ENCODE measurements at regions not wholly inside any gene's neighbourhood (a gene's known extent, or its start where the extent isn't known, plus 50 kb on each side); places are given as distances from the start of the nearest gene placed in this dataset.
"Not testable (repeated sequence)": the region's sequence is repeated elsewhere in the genome, so short reads cannot be mapped to it uniquely, and the experiment has no call there.

DNA sequence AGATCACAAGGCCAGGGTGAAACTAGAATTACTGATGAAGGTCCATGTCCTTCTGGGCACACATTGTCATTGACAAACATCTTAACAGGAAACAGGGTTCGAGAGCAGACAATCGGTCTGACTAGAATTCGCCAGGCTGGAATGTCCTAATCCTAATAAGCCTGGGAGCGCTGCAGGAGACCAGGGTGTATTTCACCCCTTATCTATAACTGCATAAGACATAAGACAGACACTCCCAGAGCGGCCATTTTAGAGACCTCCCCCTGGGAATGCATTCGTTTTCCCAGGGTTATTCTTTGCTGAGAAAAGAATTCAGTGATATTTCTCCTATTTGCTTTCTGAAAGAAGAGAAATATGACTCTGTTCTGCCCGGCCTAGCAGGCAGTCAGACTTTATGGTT is 1112.9 kb upstream of the TENM3 start:
- not testable (repeated sequence) for DNase-seq

DNA sequence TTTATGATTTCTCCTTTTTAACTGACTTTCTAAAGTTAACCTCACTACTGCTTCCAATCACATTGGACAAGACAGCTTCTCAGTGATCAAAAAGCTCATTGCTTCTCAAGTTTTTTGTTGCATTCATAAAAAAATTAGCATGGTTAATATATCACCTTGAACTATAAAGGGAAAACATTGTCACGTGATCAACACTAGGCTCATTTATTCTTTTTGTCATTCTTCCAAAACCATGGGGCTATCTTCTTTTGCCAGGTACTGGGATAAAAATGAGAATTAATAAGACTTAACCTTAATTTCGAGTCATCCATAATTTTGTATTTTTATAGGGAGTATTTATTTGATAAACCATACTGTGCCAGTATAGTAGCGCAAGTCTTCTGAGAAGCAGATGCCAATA is 1105.9 kb upstream of the TENM3 start:
- DNase-seq: no peak

DNA sequence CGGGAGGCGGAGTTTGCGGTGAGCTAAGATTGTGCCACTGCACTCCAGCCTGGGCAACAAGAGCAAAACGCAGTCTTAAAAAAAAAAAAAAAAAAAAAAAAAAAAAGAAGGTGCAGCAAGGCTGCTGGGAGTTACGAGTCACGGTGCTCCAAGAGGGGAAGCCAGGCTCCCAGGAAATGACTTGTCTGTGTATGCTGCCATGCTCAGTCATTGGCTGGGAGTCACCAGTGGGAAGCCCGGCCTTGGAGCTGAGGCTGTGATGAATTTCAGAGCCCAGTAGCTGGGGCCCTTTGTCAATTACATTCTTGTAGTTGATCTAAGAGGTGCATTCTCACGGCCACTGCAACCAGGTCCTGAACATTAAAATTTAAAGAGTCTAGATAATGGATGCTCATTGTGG is 1105.1 kb upstream of the TENM3 start:
- no peak for DNase-seq

- DNase-seq: no peak
Measured at GRCh38 chr4:181140037-181140603, 1103.1 kb upstream of the TENM3 start.

DNA sequence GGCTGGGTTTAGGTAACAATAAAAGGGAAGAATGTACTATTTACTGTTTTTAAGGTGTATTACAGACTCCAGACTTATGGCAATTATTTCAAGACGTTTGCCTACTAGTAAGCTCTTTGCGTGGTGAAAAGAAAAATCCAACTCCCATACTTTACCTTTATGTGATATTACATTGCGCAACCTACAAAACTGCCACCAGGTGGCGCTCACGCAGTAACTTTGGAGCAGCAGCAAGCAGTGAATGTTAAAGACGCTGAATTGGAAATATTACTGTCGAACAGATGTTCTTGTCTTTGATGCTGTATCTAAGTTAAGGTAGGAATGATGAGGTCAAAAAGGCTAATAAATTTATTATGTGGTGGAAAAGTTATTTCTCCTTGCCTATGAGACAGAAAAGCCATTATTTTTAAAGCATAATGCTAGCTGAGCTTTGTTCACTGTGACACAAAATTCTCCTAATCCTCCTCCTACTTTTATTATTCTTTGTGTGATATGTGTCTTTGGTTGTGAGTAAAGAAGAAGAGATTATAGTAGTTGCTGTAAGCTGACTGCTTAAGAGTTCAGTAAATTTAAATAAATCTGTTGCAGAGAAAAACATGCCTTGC is 1099.8 kb upstream of the TENM3 start:
- peak; percentile 34 for DNase-seq

DNA sequence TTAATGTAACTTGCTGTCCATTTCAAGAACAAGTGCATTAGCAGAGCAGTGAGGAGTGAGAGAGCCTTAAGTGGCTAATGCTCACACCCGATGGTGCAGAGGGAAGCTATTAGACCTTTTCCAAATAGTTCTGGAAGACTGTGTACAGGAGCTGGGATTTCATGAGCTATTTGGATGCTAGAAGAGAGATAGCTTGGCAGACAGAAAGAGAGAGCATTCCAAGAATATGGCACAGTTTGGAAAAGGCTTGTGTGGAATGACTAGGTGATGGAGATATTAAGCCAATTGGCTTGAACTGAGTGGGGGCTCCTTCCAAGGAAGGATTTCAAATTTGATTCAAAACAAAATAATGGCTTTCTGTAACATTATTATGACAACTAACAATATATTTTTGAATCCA is 1097.2 kb upstream of the TENM3 start:
- DNase-seq: no peak

DNA sequence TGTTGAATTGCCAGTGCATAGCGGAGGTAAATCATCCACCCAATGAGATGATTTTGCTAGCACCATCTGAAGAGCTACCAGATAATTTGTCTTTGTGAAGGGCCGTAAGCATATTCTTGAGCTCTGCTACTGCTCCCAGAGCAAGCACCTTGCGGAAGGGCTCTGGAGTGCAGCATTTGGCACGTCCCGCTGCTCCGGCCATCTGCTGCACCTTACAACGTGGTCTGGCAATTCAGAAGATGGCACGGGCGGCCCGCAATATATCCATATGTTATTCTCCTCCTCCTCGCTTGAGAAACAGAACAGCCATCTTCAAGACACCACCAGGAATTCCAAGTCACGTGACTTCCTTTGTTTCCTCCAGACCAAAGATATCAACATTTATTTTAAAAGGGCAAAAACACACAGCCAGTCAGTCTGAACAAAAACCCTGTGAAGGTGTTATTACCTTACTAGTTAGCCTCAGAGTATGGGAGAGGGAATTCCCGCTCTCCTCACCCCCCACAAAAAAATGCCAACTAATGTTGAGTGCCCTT is 1095.7 kb upstream of the TENM3 start:
- DNase-seq: no peak

DNA sequence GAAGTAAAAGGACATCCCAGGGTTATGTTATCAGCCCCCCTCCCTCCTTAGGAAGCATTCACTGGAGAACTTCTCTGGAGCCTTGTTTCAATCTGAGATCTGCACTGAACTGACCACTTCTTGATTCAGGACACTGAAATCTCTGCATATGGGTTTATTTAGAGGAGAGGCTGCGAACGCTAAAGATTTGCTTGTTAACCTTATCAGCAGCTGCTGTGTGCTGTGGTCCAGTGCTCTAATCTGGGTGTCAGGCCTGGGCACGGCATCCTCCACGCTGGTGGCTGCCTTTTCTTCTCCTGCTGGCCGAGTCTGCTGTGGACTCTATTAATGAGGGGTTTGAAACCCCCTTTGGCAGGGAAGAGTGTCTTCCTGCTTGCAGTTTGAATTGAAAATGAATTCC is 1094.7 kb upstream of the TENM3 start:
- no peak for DNase-seq

GRCh38 chr4:181150191-181150590 is 1093.0 kb upstream of the TENM3 start:
- no peak for DNase-seq

DNA sequence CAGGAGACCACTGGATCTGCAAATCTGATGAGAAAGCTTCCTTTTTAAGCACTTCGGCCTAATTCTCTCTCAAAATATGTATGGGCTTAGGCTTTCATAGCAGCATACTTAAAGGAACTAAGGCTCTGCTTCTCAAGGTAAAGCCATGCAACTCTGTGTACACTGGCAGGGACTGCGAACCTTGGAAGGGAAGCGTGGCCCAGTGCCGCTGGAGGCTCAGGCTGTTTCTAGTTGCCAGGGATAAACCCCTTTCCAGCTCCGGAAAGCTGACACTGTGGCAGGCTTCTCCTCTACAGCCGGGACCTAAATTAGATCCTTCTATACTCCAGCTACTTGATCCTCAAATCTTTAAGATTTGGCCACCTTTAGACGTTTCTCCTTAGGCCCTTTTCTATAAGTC is 1091.3 kb upstream of the TENM3 start:
- no peak for DNase-seq

- no peak for DNase-seq
Measured at GRCh38 chr4:181157647-181158046, 1085.6 kb upstream of the TENM3 start.

GRCh38 chr4:181158971-181159370 is 1084.2 kb upstream of the TENM3 start:
- no peak for DNase-seq

DNA sequence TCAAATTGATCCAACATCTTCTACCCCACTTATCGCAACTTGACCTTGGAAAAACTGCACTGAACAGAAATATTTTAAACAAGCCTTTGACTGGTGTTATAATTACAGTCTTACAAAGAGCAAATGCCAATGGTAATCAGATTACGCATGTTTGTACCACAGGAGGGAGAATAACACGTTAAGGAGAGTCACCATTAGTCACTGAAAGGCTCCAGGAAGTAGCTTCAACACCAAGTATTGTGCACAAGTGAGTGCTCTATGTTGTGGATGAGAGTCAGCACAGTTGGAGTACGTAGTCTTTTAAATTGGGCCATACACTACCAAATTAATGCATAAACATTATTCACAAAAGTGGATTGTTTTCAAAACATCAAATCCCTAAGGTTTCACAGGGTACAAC is 1081.5 kb upstream of the TENM3 start:
- DNase-seq: no peak

- no peak for DNase-seq
Measured at GRCh38 chr4:181162266-181162665, 1080.9 kb upstream of the TENM3 start.

- DNase-seq: no peak
Measured at GRCh38 chr4:181162676-181163075, 1080.5 kb upstream of the TENM3 start.

GRCh38 chr4:181166742-181167399 is 1076.3 kb upstream of the TENM3 start:
- DNase-seq: no peak

- no peak for DNase-seq
Measured at GRCh38 chr4:181168011-181168805, 1075.0 kb upstream of the TENM3 start.

DNA sequence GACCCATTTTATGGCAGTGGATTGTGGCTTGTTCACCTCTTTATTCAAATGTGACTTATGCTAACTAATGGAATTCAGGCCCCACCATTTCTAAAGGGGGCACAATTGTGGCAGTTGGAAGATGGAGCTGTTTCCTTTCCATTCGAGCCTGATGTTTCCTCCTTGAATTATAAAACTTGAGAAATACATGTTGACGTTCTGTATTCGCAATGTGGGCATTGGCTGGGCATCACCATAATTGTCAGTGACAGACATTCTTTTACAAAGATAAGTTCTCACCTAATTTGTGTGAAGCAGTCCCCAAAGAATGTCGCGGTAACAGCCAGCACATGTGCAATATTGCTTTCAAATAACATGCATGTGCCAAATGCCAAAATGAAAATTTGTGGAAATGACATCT is 1070.2 kb upstream of the TENM3 start:
- no peak for DNase-seq

DNA sequence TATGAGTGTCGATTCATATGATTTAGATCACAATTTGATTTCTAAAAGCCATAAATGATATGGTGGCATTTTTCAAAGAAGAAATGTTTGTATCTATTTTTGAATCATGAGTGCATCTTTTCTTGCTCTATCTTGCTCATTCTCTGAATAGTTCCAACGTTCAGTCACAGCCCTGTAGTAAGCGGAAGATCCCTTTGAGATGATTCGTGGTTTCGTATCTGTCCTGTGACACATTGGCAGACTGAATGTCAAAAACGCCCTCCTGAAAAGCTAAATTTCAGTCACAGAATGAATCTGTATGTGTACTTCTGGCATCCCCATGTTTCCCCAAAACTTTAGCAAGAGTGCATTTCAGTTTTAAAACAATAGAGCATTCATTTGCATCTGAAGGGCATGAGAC is 1066.9 kb upstream of the TENM3 start:
- DNase-seq: no peak

DNA sequence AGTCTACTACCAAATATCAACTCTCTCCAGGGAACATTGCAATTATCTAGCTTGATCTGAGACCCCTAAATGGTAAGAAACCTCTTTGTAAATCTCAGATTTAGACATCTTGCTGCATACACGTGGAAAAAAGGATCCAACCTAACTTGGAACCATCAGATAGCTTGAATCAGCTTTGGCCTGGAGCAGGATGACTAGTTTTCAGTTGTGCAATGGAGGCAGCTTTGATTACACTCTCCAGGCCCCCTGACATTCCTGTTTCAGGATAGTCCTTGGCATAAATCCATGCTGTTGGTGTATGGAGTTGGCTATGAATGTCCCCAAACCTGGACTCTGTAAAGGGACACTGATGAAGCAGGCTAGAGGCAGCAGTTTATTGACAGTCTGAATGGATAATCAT is 1061.9 kb upstream of the TENM3 start:
- no peak for DNase-seq

DNA sequence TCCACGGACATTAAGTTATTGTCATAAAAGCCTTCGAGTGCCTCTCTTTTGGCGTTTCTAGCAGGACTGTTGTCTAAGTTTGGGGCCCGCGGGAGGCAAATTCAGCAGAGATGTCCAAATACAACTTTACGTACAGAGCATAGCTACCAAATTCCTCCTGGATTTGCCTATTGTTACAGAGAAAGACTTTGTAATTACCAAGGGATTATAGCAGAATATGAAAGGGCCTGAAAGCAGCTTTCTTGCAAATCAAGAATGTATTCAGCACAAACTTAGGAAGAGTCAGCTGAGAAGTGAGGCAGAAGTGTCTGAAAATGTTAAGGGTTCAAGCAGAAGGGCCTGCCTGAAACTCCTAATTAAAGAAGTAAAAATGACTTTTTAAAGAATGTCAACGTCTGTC is 1053.5 kb upstream of the TENM3 start:
- DNase-seq: no peak

DNA sequence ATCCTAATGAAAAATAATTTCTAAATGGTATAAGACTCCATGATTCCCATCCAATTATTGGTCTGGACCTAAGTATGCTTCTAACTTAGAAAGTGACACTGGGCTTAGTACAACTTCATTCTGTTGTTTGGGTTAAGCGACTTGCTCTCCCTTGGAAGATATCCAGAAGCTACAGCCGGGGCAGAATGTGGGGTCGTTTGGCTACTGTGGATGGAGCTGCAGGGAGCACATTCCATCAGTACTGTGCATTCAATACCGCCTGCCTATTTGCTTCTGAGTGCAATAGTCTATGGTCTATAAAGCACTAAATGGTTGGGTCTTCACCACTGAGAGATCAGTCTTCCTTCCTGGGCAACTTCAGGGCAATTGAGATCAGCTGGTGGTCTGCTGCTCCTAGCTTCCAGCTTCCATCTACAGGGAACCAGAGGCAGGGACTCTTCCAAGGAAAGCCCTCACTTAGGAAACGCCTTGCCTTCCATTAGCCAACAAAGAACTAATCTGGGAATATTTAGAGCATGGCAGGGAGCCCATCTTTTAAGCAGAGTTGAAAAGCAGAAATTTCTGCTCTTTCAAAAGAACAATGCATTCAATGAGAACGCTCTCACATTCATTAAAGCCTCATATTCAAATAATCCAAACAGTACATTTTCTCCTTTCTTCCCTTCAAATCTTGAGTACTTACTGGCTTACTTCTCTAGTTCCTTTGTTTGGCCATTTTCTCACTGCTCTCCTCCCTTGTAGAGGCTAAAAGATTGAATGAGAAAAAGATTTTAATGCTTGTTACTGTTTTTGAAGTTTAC is 1049.9 kb upstream of the TENM3 start:
- DNase-seq: no peak

- no peak for DNase-seq
Measured at GRCh38 chr4:181194096-181194495, 1049.1 kb upstream of the TENM3 start.

Data from NCI-H226 (cell line).